ENCODE measurements at regions not wholly inside any gene's neighbourhood (a gene's known extent, or its start where the extent isn't known, plus 50 kb on each side); places are given as distances from the start of the nearest gene placed in this dataset.

- intact Hi-C loops (cut with DNase I), result no loop called here
- H3K4me1 ChIP-seq, result no peaks in the 10 kb centered on the region
- TF ChIP-seq, protein P1, sequence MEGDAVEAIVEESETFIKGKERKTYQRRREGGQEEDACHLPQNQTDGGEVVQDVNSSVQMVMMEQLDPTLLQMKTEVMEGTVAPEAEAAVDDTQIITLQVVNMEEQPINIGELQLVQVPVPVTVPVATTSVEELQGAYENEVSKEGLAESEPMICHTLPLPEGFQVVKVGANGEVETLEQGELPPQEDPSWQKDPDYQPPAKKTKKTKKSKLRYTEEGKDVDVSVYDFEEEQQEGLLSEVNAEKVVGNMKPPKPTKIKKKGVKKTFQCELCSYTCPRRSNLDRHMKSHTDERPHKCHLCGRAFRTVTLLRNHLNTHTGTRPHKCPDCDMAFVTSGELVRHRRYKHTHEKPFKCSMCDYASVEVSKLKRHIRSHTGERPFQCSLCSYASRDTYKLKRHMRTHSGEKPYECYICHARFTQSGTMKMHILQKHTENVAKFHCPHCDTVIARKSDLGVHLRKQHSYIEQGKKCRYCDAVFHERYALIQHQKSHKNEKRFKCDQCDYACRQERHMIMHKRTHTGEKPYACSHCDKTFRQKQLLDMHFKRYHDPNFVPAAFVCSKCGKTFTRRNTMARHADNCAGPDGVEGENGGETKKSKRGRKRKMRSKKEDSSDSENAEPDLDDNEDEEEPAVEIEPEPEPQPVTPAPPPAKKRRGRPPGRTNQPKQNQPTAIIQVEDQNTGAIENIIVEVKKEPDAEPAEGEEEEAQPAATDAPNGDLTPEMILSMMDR (IDR thresholded peaks at IDR 0.05), result no peak
- TF ChIP-seq POLR2A (IDR thresholded peaks at IDR 0.05), result no peak
- no peak overlapping the region for H3K27ac ChIP-seq
- no peak overlapping the region for H3K4me3 ChIP-seq (replicated peaks in 1 of 3)
- H3K36me3 ChIP-seq, result no peaks in the 10 kb centered on the region
- no peaks in the 10 kb centered on the region for H3K9me3 ChIP-seq
- H3K27me3 ChIP-seq, result no peaks in the 10 kb centered on the region
- WGBS, 2 donors, result 79 to 85% methylated on average over 3 of the region's 3 CpGs
- no peak for DNase-seq
Measured at GRCh38 chr2:198782734-198783133, 675.0 kb downstream of the SATB2 start.

DNA sequence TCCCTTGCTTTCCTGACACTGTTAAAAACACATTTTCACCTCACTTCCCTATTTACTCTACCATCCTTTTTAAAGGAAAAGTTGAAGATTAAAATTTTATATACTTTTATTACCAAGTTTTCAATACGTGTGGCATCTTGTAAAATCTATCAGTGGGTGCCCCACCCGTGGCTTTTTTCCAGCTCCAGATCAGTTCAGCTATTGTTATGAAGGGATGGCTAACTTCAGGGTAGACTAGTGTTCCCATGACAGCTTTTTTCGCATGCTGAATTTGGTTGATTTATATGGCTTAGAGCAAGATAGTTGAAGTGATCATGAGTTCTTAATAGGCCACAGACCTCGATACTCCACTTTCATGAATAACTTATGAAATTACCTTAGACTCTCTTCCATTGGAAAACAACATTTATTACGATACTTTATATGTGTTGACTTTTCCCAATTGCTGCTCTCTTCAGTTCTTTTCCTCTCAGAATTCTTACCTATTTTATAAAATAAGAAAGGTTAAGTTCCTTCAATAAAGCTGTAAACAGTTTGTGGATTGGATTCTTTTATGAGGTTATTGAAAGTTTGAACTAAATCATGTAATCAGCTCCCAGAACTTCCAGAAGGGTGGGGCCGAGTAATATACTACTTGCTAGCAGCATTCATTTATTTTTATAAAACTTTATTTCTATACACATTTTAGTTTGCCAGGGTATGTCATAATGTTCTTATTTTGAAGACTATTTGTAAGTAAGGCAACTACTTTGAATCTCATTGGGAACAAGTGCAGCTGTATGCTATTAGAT is 680.9 kb downstream of the SATB2 start:
- H3K36me3 ChIP-seq, result no peaks in the 10 kb centered on the region
- TF ChIP-seq, protein P1 (IDR thresholded peaks at IDR 0.05), result no peak
- no peak for DNase-seq
- 81 to 82% methylated on average over 6 of the region's 6 CpGs for WGBS, 2 donors
- H3K9me3 ChIP-seq, result no peaks in the 10 kb centered on the region
- intact Hi-C loops (cut with DNase I), result no loop called here
- H3K27me3 ChIP-seq, result no peaks in the 10 kb centered on the region
- no peak overlapping the region for H3K4me3 ChIP-seq (replicated peaks in 1 of 3)
- no peaks in the 10 kb centered on the region for H3K4me1 ChIP-seq
- no peak overlapping the region for H3K27ac ChIP-seq

GRCh38 chr2:198775737-198776136 is 682.0 kb downstream of the SATB2 start:
- intact Hi-C loops (cut with DNase I), result no loop called here
- WGBS, 2 donors, result 83 to 86% methylated on average over 5 of the region's 5 CpGs
- H3K4me3 ChIP-seq (replicated peaks in 1 of 3), result no peak overlapping the region

DNA sequence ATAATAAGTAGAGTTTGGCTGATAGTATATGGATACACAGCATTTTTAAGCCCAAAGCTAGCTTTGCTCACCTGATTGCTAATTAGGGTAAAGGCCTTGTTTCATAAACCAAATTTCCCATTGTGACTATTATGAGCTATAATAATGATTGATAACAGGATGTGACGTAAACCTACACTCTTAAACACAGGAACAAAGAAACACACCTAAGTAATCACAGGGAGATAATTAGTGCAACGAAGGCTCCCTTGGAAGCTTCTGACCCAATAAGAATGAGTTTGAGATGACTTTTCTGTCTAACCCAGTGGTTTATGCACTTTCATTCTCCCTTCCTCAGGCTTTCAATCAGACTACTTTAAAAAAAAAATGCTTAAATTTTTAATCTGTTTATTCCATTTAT is 683.2 kb downstream of the SATB2 start:
- no peaks in the 10 kb centered on the region for H3K9me3 ChIP-seq
- no peak overlapping the region for H3K27ac ChIP-seq
- DNase-seq, result no peak
- H3K4me3 ChIP-seq (replicated peaks in 1 of 3), result no peak overlapping the region
- H3K36me3 ChIP-seq, result no peaks in the 10 kb centered on the region
- WGBS, 2 donors, result 66 to 78% methylated on average over 2 of the region's 2 CpGs
- TF ChIP-seq, protein P1 (IDR thresholded peaks at IDR 0.05), result no peak
- no peak for TF ChIP-seq POLR2A (IDR thresholded peaks at IDR 0.05)
- no peaks in the 10 kb centered on the region for H3K27me3 ChIP-seq
- H3K4me1 ChIP-seq, result no peaks in the 10 kb centered on the region
- intact Hi-C loops (cut with DNase I), result no loop called here

More at GRCh38 chr2:198775737-198776136, 682.0 kb downstream of the SATB2 start:
- no peak for DNase-seq
- H3K27ac ChIP-seq, result no peak overlapping the region
- TF ChIP-seq, protein P1 (IDR thresholded peaks at IDR 0.05), result no peak
- TF ChIP-seq POLR2A (IDR thresholded peaks at IDR 0.05), result no peak
- H3K27me3 ChIP-seq, result no peaks in the 10 kb centered on the region
- H3K9me3 ChIP-seq, result no peaks in the 10 kb centered on the region
- no peaks in the 10 kb centered on the region for H3K36me3 ChIP-seq
- no peaks in the 10 kb centered on the region for H3K4me1 ChIP-seq

GRCh38 chr2:198767694-198768093 is 690.0 kb downstream of the SATB2 start:
- Histone ChIP-seq H3K27me3 (no peaks in the 10 kb centered on the region), H3K27ac (no peak overlapping the region), H3K4me1 (no peaks in the 10 kb centered on the region), H3K9me3 (no peaks in the 10 kb centered on the region), H3K36me3 (no peaks in the 10 kb centered on the region), H3K4me3 (replicated peaks in 1 of 3) (no peak overlapping the region)
- DNase-seq, result no peak
- intact Hi-C loops (cut with DNase I), result no loop called here
- WGBS, 2 donors, result 86 to 88% methylated on average over 5 of the region's 5 CpGs
- no peak for TF ChIP-seq POLR2A (IDR thresholded peaks at IDR 0.05)
- TF ChIP-seq, protein P1 (IDR thresholded peaks at IDR 0.05), result no peak

Measured in thyroid gland (tissue), 4 donors.